Activated effector memory CD4-positive, alpha-beta T cell treated with Interleukin-2 at 50 U/mL for 16 hours (primary cell): ENCODE measurements at regions not wholly inside any gene's neighbourhood (a gene's known extent, or its start where the extent isn't known, plus 50 kb on each side); places are given as distances from the start of the nearest gene placed in this dataset.

Experiments used
- DNase-seq: peaks from one replicate; pipeline ENCODE4 v3.0.0-alpha.2; 2020

- DNase-seq: no peak
Observed at GRCh38 chr17:70820276-70820675, 650.9 kb downstream of the KCNJ2 start.

GRCh38 chr17:70825321-70826125 lies 656.2 kb downstream of the KCNJ2 start:
- no peak for DNase-seq

- no peak for DNase-seq
Observed at GRCh38 chr17:70829876-70830275, 660.5 kb downstream of the KCNJ2 start.

GRCh38 chr17:70834039-70834438 lies 664.7 kb downstream of the KCNJ2 start:
- no peak for DNase-seq

- no peak for DNase-seq
Observed at GRCh38 chr17:70848785-70849184, 679.5 kb downstream of the KCNJ2 start.

GRCh38 chr17:70855401-70856054 lies 686.2 kb downstream of the KCNJ2 start:
- DNase-seq: no peak

GRCh38 chr17:70857351-70857750 lies 688.0 kb downstream of the KCNJ2 start:
- DNase-seq: no peak

- no peak for DNase-seq
Observed at GRCh38 chr17:70859829-70860228, 690.5 kb downstream of the KCNJ2 start.

- DNase-seq: no peak
Observed at GRCh38 chr17:70862295-70862694, 693.0 kb downstream of the KCNJ2 start.

- no peak for DNase-seq
Observed at GRCh38 chr17:70863436-70864248, 694.3 kb downstream of the KCNJ2 start.

- no peak for DNase-seq
Observed at GRCh38 chr17:70865993-70866804, 696.9 kb downstream of the KCNJ2 start.

GRCh38 chr17:70868149-70868548 lies 698.8 kb downstream of the KCNJ2 start:
- DNase-seq: no peak

- DNase-seq: no peak
Observed at GRCh38 chr17:70869402-70870085, 700.2 kb downstream of the KCNJ2 start.

- DNase-seq: no peak
Observed at GRCh38 chr17:70871180-70871818, 702.0 kb downstream of the KCNJ2 start.

- no peak for DNase-seq
Observed at GRCh38 chr17:70872103-70872502, 702.8 kb downstream of the KCNJ2 start.

GRCh38 chr17:70875729-70876310 lies 706.5 kb downstream of the KCNJ2 start:
- no peak for DNase-seq

GRCh38 chr17:70878879-70879278 lies 709.5 kb downstream of the KCNJ2 start:
- DNase-seq: no peak

- DNase-seq: no peak
Observed at GRCh38 chr17:70879401-70879800, 710.1 kb downstream of the KCNJ2 start.

GRCh38 chr17:70881093-70881492 lies 711.8 kb downstream of the KCNJ2 start:
- no peak for DNase-seq

GRCh38 chr17:70882504-70882903 lies 713.2 kb downstream of the KCNJ2 start:
- no peak for DNase-seq

- no peak for DNase-seq
Observed at GRCh38 chr17:70886648-70887047, 717.3 kb downstream of the KCNJ2 start.
